ENCODE measurements at regions not wholly inside any gene's neighbourhood (a gene's known extent, or its start where the extent isn't known, plus 50 kb on each side); places are given as distances from the start of the nearest gene placed in this dataset.

DNA sequence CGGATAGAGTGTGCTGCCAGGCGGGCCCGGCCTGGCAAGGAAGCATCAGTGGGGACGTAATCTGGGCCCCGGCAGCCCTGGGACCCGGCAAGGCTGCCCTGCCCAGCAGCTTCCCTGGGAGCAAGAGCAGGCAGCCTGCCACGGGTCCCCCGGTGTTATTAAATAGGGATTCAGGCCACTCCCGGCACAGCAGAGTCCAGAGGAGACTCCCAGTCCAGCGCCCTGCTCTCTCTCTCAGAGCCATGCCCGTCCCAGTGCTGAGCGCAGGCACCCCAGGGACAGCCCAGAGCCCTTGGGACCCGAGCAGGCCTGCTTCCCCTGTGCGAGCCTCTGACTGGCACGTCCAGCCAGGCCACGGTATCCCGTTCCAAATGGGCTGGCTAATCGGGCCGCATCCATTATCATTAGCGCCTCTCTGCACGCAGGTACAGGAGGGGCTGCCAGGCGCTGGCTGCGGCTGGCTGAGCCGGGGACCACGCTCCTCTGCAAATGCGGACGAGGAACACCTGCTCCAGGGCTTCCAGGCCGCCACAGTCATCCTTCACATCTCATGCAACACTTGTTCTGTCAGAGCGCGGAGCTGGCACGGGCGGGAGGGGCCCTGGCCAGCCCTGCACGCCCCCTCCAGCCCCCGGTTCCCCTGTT is 344.2 kb upstream of the MKI67 start:
- Histone ChIP-seq H3K27ac (ENCODE audit: low read depth, low read length) (no peak overlapping the region), H4K20me1 (ENCODE audit: insufficient read depth) (no peaks in the 10 kb centered on the region), H3K4me2 (ENCODE audit: low read length) (no peak overlapping the region), H3K9me2 (ENCODE audit: insufficient read depth) (no peaks in the 10 kb centered on the region), H3K4me1 (ENCODE audit: control insufficient read depth in 1 of 2, insufficient read depth in 2 of 2, low read length in 2 of 2) (no peaks in the 10 kb centered on the region), H3K4me3 (replicated peaks in 1 of 2; ENCODE audit: low read depth in 1 of 2, low read length in 2 of 2) (no peak overlapping the region), H3K9ac (ENCODE audit: low read length) (no peak overlapping the region), H3K27me3 (ENCODE audit: insufficient read depth, low read length) (peaks cover 29% of the 10 kb centered on the region), H2AFZ (ENCODE audit: low read depth, low read length, poor library complexity, severe bottlenecking) (no peak overlapping the region), H3K79me2 (ENCODE audit: insufficient read depth, low read length) (no peaks in the 10 kb centered on the region), H3K9me3 (ENCODE audit: control insufficient read depth in 1 of 2, insufficient read depth in 1 of 2, low read depth in 1 of 2, low read length in 2 of 2) (no peaks in the 10 kb centered on the region), H3K36me3 (ENCODE audit: control insufficient read depth in 1 of 2, insufficient read depth in 2 of 2, low read length in 2 of 2) (no peaks in the 10 kb centered on the region)
- BruUV-seq (replicated peaks): no TSS peak
- ChIA-PET POLR2A (no interaction called here), CTCF (no interaction called here), RAD21 (ENCODE audit: low non-redundant PET in 1 of 2, low total read pairs in 2 of 2, uncharacterized antibody in 2 of 2, unreplicated experiment in 2 of 2) (no interaction called here)
- intact Hi-C loops (cut with micrococcal nuclease): no loop called here
- TF ChIP-seq ZFX (IDR thresholded peaks at IDR 0.05) (no peak), ZNF274 (IDR thresholded peaks at IDR 0.05; ENCODE audit: low read depth, low read length) (no peak), POLR2AphosphoS5 (IDR thresholded peaks at IDR 0.05; ENCODE audit: low read depth, low read length) (no peak), EZH2phosphoT487 (IDR thresholded peaks at IDR 0.05; ENCODE audit: borderline replicate concordance) (no peak), CEBPB (IDR thresholded peaks at IDR 0.05; ENCODE audit: low read depth) (no peak), SRF (IDR thresholded peaks at IDR 0.05; ENCODE audit: low read depth) (no peak), JUND (IDR thresholded peaks at IDR 0.05) (no peak), SP1 (IDR thresholded peaks at IDR 0.05; ENCODE audit: low read depth) (no peak), YY1 (IDR thresholded peaks at IDR 0.05; ENCODE audit: extremely low read depth, insufficient replicate concordance, low read depth, low read length) (no peak), SIN3A (IDR thresholded peaks at IDR 0.05; ENCODE audit: low read depth) (no peak), TCF7L2 (IDR thresholded peaks at IDR 0.05; ENCODE audit: borderline replicate concordance, extremely low read depth, insufficient read depth, insufficient read length) (no peak), EGR1 (IDR thresholded peaks at IDR 0.05; ENCODE audit: low read depth) (no peak), RAD21 (IDR thresholded peaks at IDR 0.05; ENCODE audit: low read depth) (no peak), CBX3 (IDR thresholded peaks at IDR 0.05; ENCODE audit: low read depth) (no peak), POLR2A (IDR thresholded peaks at IDR 0.05; ENCODE audit: borderline replicate concordance, extremely low read depth, insufficient read depth, insufficient read length) (no peak), EZH2 (IDR thresholded peaks at IDR 0.05) (no peak)
- TF ChIP-seq, protein P1, sequence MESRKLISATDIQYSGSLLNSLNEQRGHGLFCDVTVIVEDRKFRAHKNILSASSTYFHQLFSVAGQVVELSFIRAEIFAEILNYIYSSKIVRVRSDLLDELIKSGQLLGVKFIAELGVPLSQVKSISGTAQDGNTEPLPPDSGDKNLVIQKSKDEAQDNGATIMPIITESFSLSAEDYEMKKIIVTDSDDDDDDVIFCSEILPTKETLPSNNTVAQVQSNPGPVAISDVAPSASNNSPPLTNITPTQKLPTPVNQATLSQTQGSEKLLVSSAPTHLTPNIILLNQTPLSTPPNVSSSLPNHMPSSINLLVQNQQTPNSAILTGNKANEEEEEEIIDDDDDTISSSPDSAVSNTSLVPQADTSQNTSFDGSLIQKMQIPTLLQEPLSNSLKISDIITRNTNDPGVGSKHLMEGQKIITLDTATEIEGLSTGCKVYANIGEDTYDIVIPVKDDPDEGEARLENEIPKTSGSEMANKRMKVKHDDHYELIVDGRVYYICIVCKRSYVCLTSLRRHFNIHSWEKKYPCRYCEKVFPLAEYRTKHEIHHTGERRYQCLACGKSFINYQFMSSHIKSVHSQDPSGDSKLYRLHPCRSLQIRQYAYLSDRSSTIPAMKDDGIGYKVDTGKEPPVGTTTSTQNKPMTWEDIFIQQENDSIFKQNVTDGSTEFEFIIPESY (IDR thresholded peaks at IDR 0.05; ENCODE audit: extremely low read depth, insufficient replicate concordance, low read length): no peak
- TF ChIP-seq, protein P2, sequence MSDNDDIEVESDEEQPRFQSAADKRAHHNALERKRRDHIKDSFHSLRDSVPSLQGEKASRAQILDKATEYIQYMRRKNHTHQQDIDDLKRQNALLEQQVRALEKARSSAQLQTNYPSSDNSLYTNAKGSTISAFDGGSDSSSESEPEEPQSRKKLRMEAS (IDR thresholded peaks at IDR 0.05): no peak
- TF ChIP-seq, protein P3, sequence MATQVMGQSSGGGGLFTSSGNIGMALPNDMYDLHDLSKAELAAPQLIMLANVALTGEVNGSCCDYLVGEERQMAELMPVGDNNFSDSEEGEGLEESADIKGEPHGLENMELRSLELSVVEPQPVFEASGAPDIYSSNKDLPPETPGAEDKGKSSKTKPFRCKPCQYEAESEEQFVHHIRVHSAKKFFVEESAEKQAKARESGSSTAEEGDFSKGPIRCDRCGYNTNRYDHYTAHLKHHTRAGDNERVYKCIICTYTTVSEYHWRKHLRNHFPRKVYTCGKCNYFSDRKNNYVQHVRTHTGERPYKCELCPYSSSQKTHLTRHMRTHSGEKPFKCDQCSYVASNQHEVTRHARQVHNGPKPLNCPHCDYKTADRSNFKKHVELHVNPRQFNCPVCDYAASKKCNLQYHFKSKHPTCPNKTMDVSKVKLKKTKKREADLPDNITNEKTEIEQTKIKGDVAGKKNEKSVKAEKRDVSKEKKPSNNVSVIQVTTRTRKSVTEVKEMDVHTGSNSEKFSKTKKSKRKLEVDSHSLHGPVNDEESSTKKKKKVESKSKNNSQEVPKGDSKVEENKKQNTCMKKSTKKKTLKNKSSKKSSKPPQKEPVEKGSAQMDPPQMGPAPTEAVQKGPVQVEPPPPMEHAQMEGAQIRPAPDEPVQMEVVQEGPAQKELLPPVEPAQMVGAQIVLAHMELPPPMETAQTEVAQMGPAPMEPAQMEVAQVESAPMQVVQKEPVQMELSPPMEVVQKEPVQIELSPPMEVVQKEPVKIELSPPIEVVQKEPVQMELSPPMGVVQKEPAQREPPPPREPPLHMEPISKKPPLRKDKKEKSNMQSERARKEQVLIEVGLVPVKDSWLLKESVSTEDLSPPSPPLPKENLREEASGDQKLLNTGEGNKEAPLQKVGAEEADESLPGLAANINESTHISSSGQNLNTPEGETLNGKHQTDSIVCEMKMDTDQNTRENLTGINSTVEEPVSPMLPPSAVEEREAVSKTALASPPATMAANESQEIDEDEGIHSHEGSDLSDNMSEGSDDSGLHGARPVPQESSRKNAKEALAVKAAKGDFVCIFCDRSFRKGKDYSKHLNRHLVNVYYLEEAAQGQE (IDR thresholded peaks at IDR 0.05; ENCODE audit: low read depth): no peak
- TF ChIP-seq, protein P4, sequence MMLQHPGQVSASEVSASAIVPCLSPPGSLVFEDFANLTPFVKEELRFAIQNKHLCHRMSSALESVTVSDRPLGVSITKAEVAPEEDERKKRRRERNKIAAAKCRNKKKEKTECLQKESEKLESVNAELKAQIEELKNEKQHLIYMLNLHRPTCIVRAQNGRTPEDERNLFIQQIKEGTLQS (IDR thresholded peaks at IDR 0.05): no peak
- DNase-seq (ENCODE audit: low read depth, low spot score): no peak
- ATAC-seq: no peak
